GM21619 (cell line): ENCODE measurements at regions not wholly inside any gene's neighbourhood (a gene's known extent, or its start where the extent isn't known, plus 50 kb on each side); places are given as distances from the start of the nearest gene placed in this dataset.

Experiments
- ATAC-seq: cut with Tn5 transposase; IDR thresholded peaks from one replicate; pipeline ENCODE4 v1.9.1; 2021; ENCODE audit not compliant: unreplicated experiment

GRCh38 chr11:100635194-100635593 is 51.9 kb upstream of the ARHGAP42 start:
- ATAC-seq = no peak

- no peak for ATAC-seq
Observed at GRCh38 chr11:100636536-100636935, 50.6 kb upstream of the ARHGAP42 start.
